HG02938 (cell line): ENCODE measurements at regions not wholly inside any gene's neighbourhood (a gene's known extent, or its start where the extent isn't known, plus 50 kb on each side); places are given as distances from the start of the nearest gene placed in this dataset.
"Not testable (repeated sequence)": the region's sequence is repeated elsewhere in the genome, so short reads cannot be mapped to it uniquely, and the experiment has no call there.

Source experiments
- ATAC-seq: cut with Tn5 transposase; IDR thresholded peaks from one replicate; pipeline ENCODE4 v1.9.1; 2021; ENCODE audit warnings: mild to moderate bottlenecking, moderate library complexity; ENCODE audit not compliant: unreplicated experiment

DNA sequence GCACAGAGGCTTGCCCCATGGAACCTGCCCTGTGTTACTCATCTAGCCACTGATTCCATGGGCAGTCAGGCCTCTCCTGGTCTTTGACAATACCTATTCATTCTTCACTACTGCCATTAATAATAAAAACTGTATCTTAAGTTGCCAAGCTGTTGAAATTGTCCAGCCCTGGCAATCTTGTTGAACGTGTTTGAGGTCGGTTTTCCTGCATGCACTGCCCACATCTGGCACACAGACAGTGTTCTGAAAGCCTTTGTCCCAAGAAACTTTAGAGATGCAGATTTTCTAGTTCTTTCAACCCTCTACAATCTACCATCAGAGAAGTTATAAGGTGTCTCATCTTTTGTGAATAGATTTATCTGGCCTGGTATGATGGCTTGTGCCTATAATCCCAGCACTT lies 567.2 kb upstream of the NECTIN3 start:
- ATAC-seq, result no peak

GRCh38 chr3:110504901-110505300 lies 566.7 kb upstream of the NECTIN3 start:
- ATAC-seq, result no peak

DNA sequence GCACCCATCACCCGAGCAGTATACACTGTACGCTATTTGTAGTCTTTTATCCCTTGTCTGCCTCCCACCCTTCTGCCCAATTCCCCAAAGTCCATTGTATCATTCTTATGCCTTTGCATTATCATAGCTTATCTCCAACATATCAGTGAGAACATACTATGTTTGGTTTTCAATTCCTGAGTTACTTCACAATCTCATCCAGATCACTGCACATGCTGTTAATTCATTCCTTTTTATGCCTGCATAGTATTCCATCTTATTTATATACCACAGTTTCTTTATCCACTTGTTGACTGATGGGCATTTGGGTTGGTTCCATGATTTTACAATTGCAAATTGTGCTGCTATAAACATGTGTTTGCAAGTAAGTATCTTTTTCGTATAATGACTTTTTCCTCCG lies 564.7 kb upstream of the NECTIN3 start:
- no peak for ATAC-seq

- not testable (repeated sequence) for ATAC-seq
Observed at GRCh38 chr3:110507570-110507969, 564.0 kb upstream of the NECTIN3 start.

DNA sequence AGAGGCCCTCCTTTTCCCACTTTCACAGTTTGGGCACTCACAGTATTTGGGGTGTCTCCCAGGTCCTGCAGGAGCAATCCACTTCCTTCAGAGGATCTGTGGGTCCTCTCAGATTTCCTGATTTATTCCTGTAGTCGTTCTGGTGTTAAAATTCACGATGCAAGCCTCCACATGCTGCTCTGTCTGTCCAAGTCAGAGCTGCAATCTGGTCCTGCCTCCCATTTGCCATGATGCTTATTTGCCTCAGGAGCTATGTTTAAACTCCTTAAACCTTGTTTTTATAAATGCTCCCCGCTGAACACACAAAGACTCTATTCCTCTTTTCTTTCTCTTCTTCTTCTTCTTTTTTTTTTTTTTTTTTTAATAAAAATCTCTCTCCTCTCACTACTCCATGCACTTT lies 558.7 kb upstream of the NECTIN3 start:
- ATAC-seq, result no peak

- no peak for ATAC-seq
Observed at GRCh38 chr3:110518031-110518430, 553.6 kb upstream of the NECTIN3 start.

- no peak for ATAC-seq
Observed at GRCh38 chr3:110519071-110519470, 552.5 kb upstream of the NECTIN3 start.

DNA sequence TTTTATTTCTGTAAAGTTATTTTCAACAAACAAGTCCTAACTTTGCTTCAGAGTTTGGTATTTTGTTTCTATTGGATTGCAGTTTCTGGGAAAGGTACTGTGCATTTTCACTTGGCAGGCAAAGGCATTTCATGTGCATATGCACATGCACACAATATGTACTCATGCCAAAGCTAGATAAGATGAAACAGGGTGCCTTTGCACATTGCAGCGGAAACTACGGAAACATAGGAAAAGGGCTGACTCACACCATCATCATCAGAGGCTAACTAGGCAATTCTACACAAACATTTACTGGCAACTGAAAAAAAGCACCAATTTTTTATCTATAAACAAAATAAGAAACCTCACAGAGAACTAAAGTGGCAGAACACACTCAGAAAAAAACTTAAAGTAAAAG lies 550.6 kb upstream of the NECTIN3 start:
- no peak for ATAC-seq

DNA sequence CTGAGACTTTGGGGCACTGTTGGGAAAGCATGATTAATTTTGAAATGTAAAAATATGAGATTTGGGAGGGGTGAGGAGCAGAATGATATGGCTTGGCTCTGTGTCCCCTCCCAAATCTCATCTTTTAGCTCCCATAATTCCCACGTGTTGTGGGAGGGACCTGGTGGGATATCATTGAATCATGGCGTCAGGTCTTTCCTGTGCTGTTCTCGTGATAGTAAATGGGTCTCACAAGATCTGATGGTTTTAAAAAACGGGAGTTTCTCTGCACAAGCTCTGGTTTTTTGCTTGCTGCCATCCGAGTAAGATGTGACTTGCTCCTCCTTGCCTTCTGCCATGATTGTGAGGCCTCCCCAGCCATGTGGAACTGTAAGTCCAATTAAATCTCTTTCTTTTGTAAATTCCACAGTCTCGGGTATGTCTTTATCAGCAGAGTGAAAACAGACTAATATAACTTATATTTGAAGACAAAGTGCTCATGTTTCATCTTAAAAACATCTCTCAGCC lies 546.0 kb upstream of the NECTIN3 start:
- not testable (repeated sequence) for ATAC-seq

- ATAC-seq, result no peak
Observed at GRCh38 chr3:110526777-110527727, 544.6 kb upstream of the NECTIN3 start.

- ATAC-seq, result no peak
Observed at GRCh38 chr3:110528305-110529121, 543.1 kb upstream of the NECTIN3 start.

DNA sequence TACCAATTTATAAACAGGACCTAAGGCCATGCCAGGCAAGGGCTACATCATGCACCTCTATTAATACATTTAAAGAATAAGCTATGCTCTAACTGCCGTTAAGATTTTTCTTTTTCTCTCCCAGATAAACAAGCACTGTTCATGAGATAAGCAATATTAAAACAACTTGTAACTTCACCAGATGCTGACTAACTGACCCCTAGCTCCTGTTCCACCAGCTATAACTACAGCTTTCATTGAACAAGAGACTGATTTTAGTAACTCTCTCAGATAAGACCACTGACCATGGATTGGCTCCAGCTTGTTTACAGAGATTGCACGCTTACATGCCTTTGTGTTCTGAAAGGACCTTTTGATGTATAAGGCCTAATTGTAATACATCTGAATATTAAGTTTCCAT lies 540.7 kb upstream of the NECTIN3 start:
- ATAC-seq, result no peak

- no peak for ATAC-seq
Observed at GRCh38 chr3:110533089-110533488, 538.5 kb upstream of the NECTIN3 start.

- no peak for ATAC-seq
Observed at GRCh38 chr3:110542552-110543150, 529.0 kb upstream of the NECTIN3 start.

DNA sequence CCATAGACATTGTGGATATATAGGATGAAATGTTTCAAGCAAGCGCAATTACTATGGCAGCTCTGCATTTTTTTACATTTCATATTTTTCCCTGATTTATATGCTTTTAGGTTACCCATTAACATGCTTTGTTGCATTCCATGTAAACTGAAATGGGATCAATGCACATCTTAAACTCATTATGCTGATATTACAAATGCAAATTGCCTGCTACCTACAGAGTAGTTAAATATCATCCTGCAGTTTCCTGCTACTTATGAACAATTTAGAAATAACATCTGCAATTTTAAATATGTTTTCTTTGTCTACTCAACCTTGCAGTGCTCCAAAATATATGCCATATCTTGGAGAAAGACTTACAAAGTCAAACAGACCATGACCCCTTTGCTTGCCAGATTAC lies 526.9 kb upstream of the NECTIN3 start:
- no peak for ATAC-seq

GRCh38 chr3:110550511-110550910 lies 521.1 kb upstream of the NECTIN3 start:
- ATAC-seq, result no peak

DNA sequence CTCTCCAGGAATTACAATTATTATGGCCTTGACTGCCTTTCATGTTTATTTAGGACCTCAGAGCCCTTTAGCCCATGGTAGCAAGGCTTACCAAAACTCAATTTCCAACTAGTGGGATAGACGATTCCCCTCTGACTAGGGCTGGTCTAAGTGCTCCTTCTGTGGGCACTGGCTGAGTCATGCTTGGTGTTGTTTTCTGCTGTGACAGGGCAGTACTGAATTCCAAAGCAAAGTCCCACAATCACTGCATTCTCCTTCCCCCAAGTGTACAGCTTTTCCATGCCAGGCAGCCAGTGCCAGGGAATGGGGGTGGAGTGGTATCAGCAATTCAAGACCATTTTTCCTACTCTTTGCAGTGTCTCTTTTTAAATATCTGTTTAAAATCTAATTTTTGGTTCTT lies 509.0 kb upstream of the NECTIN3 start:
- no peak for ATAC-seq

DNA sequence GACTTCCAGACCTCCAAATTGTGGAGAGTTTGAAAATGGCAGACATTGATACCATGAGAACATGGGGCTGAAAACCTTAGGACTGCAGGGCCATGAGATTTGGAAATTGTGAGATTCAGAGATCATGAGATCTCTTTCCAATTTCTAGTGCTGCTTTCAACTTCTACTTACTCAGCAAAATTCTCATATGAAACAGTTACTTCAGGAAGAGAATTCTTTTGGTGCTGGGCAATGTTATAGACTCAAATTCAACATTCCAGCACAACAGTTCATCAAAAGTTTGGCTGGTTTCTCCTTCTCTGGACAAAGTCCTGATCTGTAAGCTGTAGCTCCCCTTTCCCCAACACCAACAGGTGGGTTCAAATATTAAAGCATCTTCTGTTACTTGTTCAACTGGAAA lies 506.9 kb upstream of the NECTIN3 start:
- ATAC-seq, result no peak

GRCh38 chr3:110567029-110567428 lies 504.6 kb upstream of the NECTIN3 start:
- no peak for ATAC-seq

- ATAC-seq, result peak; percentile 80
Observed at GRCh38 chr3:110568246-110568645, 503.4 kb upstream of the NECTIN3 start.

- no peak for ATAC-seq
Observed at GRCh38 chr3:110569073-110569472, 502.5 kb upstream of the NECTIN3 start.
